Medulla oblongata (tissue), 1 donor: ENCODE measurements at regions not wholly inside any gene's neighbourhood (a gene's known extent, or its start where the extent isn't known, plus 50 kb on each side); places are given as distances from the start of the nearest gene placed in this dataset.

Experiments
- DNase-seq: peaks from one replicate; pipeline ENCODE4 v3.0.0-alpha.2; 2015; ENCODE audit errors: extremely low spot score

GRCh38 chr2:196530910-196531309 is 108.6 kb upstream of the CCDC150 start:
- DNase-seq: no peak

- no peak for DNase-seq
These were observed 105.6 kb upstream of the CCDC150 start for GRCh38 chr2:196533772-196534397.

GRCh38 chr2:196534495-196534894 is 105.0 kb upstream of the CCDC150 start:
- DNase-seq: no peak

- DNase-seq: no peak
These were observed 104.5 kb upstream of the CCDC150 start for GRCh38 chr2:196535061-196535460.

GRCh38 chr2:196535742-196536141 is 103.8 kb upstream of the CCDC150 start:
- no peak for DNase-seq

- DNase-seq: no peak
These were observed 102.2 kb upstream of the CCDC150 start for GRCh38 chr2:196537311-196537710.

GRCh38 chr2:196538189-196538588 is 101.3 kb upstream of the CCDC150 start:
- no peak for DNase-seq

- no peak for DNase-seq
These were observed 100.9 kb upstream of the CCDC150 start for GRCh38 chr2:196538646-196539045.

- no peak for DNase-seq
These were observed 94.5 kb upstream of the CCDC150 start for GRCh38 chr2:196544906-196545433.

- no peak for DNase-seq
These were observed 93.2 kb upstream of the CCDC150 start for GRCh38 chr2:196546151-196546919.

- no peak for DNase-seq
These were observed 90.5 kb upstream of the CCDC150 start for GRCh38 chr2:196549052-196549451.

GRCh38 chr2:196551014-196551413 is 88.5 kb upstream of the CCDC150 start:
- no peak for DNase-seq

- DNase-seq: no peak
These were observed 84.4 kb upstream of the CCDC150 start for GRCh38 chr2:196555161-196555560.

GRCh38 chr2:196555726-196556125 is 83.8 kb upstream of the CCDC150 start:
- DNase-seq: no peak

GRCh38 chr2:196558497-196558896 is 81.0 kb upstream of the CCDC150 start:
- no peak for DNase-seq

- DNase-seq: no peak
These were observed 75.6 kb upstream of the CCDC150 start for GRCh38 chr2:196563876-196564275.

- no peak for DNase-seq
These were observed 74.3 kb upstream of the CCDC150 start for GRCh38 chr2:196565106-196565765.

- DNase-seq: no peak
These were observed 73.5 kb upstream of the CCDC150 start for GRCh38 chr2:196565982-196566381.

GRCh38 chr2:196566961-196567666 is 72.4 kb upstream of the CCDC150 start:
- no peak for DNase-seq

- no peak for DNase-seq
These were observed 71.0 kb upstream of the CCDC150 start for GRCh38 chr2:196568506-196568905.

- no peak for DNase-seq
These were observed 54.6 kb upstream of the CCDC150 start for GRCh38 chr2:196584903-196585302.

GRCh38 chr2:196586511-196586991 is 53.0 kb upstream of the CCDC150 start:
- DNase-seq: peak; percentile 78
